Endothelial cell of umbilical vein (primary cell): ENCODE measurements at regions not wholly inside any gene's neighbourhood (a gene's known extent, or its start where the extent isn't known, plus 50 kb on each side); places are given as distances from the start of the nearest gene placed in this dataset.

ENCODE experiments used
- CTCF ChIP-seq, 2 donors: IDR thresholded peaks; 1 replicate in 1 of 2; 2 replicates in 1 of 2; pipeline ENCODE4 v1.5.1; 2011; ENCODE audit warnings: low read length in 2 of 2, mild to moderate bottlenecking in 2 of 2, moderate library complexity in 2 of 2, control low read depth in 1 of 2, inconsistent platforms in 1 of 2, low read depth in 1 of 2; ENCODE audit not compliant: insufficient read depth in 1 of 2; ENCODE audit errors: extremely low read depth in 1 of 2
- EZH2 ChIP-seq: IDR thresholded peaks from 2 replicates; pipeline ENCODE4 v1.6.1; 2012; ENCODE audit warnings: borderline replicate concordance, low read depth, mild to moderate bottlenecking, moderate library complexity, low read length, inconsistent platforms; ENCODE audit not compliant: severe bottlenecking
- FOS ChIP-seq: IDR thresholded peaks from 2 replicates; pipeline ENCODE4 v1.6.1; 2011; ENCODE audit warnings: mild to moderate bottlenecking, low read length, moderate library complexity, borderline replicate concordance; ENCODE audit not compliant: insufficient read depth
- GATA2 ChIP-seq: IDR thresholded peaks from 2 replicates; pipeline ENCODE4 v1.7.0; 2011; ENCODE audit warnings: low read depth, mild to moderate bottlenecking, moderate library complexity, mixed read lengths, low read length; ENCODE audit not compliant: insufficient read length, insufficient read depth
- JUN ChIP-seq: IDR thresholded peaks from 2 replicates; pipeline ENCODE4 v1.6.1; 2011; ENCODE audit warnings: borderline replicate concordance, low read depth; ENCODE audit not compliant: insufficient read length, insufficient read depth
- MAX ChIP-seq: IDR thresholded peaks from 2 replicates; pipeline ENCODE4 v1.6.1; 2011; ENCODE audit not compliant: insufficient read depth, insufficient read length
- MYC ChIP-seq: IDR thresholded peaks from one replicate; pipeline ENCODE4 v1.6.1; 2011; ENCODE audit warnings: mild to moderate bottlenecking, low read depth, low read length
- POLR2A ChIP-seq: IDR thresholded peaks from 2 replicates; pipeline ENCODE4 v1.6.1; 2012; ENCODE audit warnings: low read depth, mild to moderate bottlenecking, control low read depth, low read length
- POLR2AphosphoS5 ChIP-seq: IDR thresholded peaks from 2 replicates; pipeline ENCODE4 v1.6.1; 2012; ENCODE audit warnings: low read depth, mild to moderate bottlenecking, control low read depth, low read length, moderate library complexity; ENCODE audit not compliant: insufficient read depth

- TF ChIP-seq POLR2A: no peak
- no peak for TF ChIP-seq EZH2
- no peak for TF ChIP-seq CTCF (IDR thresholded peaks at IDR 0.05; ENCODE audit: extremely low read depth in 1 of 2, insufficient read depth in 1 of 2, low read depth in 1 of 2, low read length in 2 of 2)
- TF ChIP-seq MYC: no peak
- TF ChIP-seq JUN: no peak
- no peak for TF ChIP-seq POLR2AphosphoS5
- no peak for TF ChIP-seq MAX
- TF ChIP-seq GATA2: no peak
- TF ChIP-seq FOS: no peak
Observed at GRCh38 chr10:55766212-55766611, 594.8 kb downstream of the ZWINT start.
